SU-DHL-6 (cell line): ENCODE measurements at regions not wholly inside any gene's neighbourhood (a gene's known extent, or its start where the extent isn't known, plus 50 kb on each side); places are given as distances from the start of the nearest gene placed in this dataset.

Experiments used
- EZH2phosphoT487 ChIP-seq: fragments of 200-600 bp; sonication (generic), shearing (Covaris generic); conservative IDR thresholded peaks from 2 replicates; pipeline ENCODE4 v1.6.1; 2018; ENCODE audit warnings: mild to moderate bottlenecking, antibody characterized with exemption, low read length, moderate library complexity, mixed read lengths
- TF ChIP-seq, protein P1 (sequence below): fragments of 200-600 bp; sonication (generic); IDR thresholded peaks from one replicate; pipeline ENCODE4 v1.5.1; 2017; ENCODE audit warnings: antibody characterized with exemption, mild to moderate bottlenecking, low read length, moderate library complexity; ENCODE audit not compliant: insufficient read depth, poor library complexity, severe bottlenecking

DNA sequence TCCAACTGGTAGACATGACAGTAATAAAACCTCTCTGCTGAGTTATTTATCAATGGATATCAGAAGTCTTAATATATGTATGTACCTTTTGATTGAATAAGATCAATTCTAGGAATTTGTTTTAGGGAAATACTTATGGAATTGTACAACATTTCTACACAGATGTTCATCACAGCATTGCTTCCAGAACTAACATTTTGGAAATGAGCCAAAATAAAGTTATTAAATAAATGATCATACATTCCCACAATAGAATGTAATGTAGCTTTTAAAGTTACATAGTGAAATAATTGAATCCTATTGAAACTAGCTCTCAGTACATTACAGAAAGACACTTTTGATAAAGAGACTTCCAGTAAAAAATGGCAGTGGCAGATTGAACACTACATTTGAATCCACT, 481.6 kb upstream of the LRRN3 start:
- TF ChIP-seq, protein P1, sequence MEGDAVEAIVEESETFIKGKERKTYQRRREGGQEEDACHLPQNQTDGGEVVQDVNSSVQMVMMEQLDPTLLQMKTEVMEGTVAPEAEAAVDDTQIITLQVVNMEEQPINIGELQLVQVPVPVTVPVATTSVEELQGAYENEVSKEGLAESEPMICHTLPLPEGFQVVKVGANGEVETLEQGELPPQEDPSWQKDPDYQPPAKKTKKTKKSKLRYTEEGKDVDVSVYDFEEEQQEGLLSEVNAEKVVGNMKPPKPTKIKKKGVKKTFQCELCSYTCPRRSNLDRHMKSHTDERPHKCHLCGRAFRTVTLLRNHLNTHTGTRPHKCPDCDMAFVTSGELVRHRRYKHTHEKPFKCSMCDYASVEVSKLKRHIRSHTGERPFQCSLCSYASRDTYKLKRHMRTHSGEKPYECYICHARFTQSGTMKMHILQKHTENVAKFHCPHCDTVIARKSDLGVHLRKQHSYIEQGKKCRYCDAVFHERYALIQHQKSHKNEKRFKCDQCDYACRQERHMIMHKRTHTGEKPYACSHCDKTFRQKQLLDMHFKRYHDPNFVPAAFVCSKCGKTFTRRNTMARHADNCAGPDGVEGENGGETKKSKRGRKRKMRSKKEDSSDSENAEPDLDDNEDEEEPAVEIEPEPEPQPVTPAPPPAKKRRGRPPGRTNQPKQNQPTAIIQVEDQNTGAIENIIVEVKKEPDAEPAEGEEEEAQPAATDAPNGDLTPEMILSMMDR: no peak
- TF ChIP-seq EZH2phosphoT487: no peak
